ENCODE measurements at regions not wholly inside any gene's neighbourhood (a gene's known extent, or its start where the extent isn't known, plus 50 kb on each side); places are given as distances from the start of the nearest gene placed in this dataset.

GRCh38 chr7:140283472-140283871 lies 106.7 kb upstream of the KDM7A start:
- TF ChIP-seq CTCF (IDR thresholded peaks at IDR 0.05; ENCODE audit: extremely low read depth in 1 of 2, insufficient read depth in 1 of 2, low read depth in 1 of 2, low read length in 2 of 2) = no peak
- no peak for TF ChIP-seq POLR2A (IDR thresholded peaks at IDR 0.05; ENCODE audit: low read depth, low read length)
- no peak for TF ChIP-seq MYC (IDR thresholded peaks at IDR 0.05; ENCODE audit: low read depth, low read length)
- no peak for TF ChIP-seq POLR2AphosphoS5 (IDR thresholded peaks at IDR 0.05; ENCODE audit: insufficient read depth, low read depth, low read length)
- TF ChIP-seq JUN (IDR thresholded peaks at IDR 0.05; ENCODE audit: borderline replicate concordance, insufficient read depth, insufficient read length, low read depth) = no peak
- no peak for TF ChIP-seq EZH2 (IDR thresholded peaks at IDR 0.05; ENCODE audit: borderline replicate concordance, low read depth, low read length, severe bottlenecking)
